ENCODE measurements at regions not wholly inside any gene's neighbourhood (a gene's known extent, or its start where the extent isn't known, plus 50 kb on each side); places are given as distances from the start of the nearest gene placed in this dataset.
"Not testable (repeated sequence)": the region's sequence is repeated elsewhere in the genome, so short reads cannot be mapped to it uniquely, and the experiment has no call there.

DNA sequence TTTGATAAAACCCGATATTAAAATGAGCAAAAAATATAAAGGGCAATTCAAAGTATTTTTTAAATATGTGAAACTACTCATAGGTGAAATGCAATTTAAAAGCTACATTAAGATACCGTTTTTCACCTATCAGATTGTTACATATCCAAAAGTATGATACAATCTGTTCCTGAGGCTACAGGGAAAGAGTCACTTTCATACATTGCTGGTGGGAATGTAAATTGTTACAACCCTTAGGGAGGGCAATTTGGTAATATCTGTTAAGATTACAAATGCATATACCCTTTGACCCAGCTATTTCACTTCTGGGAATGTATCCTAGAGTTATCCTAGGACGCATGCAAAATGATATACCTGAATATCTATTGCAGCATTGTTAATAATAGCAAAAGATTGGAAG, 132.1 kb downstream of the BLID start:
- ChIA-PET POLR2A (interaction anchor here (0.6 to 0.8 kb wide), 2 partner anchors 40 to 1539 kb away, joined by 3 read pairs; no protein-coding TSS in a partner anchor), CTCF (ENCODE audit: unreplicated experiment) (no interaction called here)
- H3K27ac ChIP-seq (ENCODE audit: low read depth, low read length, poor library complexity, severe bottlenecking) = no peak overlapping the region
- no peaks in the 10 kb centered on the region for H3K79me2 ChIP-seq (ENCODE audit: insufficient read depth, low read depth, low read length)
- H3K4me1 ChIP-seq (ENCODE audit: insufficient read depth, low read length, poor library complexity, severe bottlenecking) = no peaks in the 10 kb centered on the region
- no peak overlapping the region for H3K4me2 ChIP-seq (ENCODE audit: low read length)
- BruUV-seq (replicated peaks) = no TSS peak
- H3K9me3 ChIP-seq (ENCODE audit: low read length) = no peaks in the 10 kb centered on the region
- no peaks in the 10 kb centered on the region for H3K9me2 ChIP-seq (ENCODE audit: insufficient read depth, low read length)
- H2AFZ ChIP-seq (ENCODE audit: low read length) = no peak overlapping the region
- H3K36me3 ChIP-seq (ENCODE audit: insufficient read depth, low read length) = no peaks in the 10 kb centered on the region
- no peak for DNase-seq (ENCODE audit: low spot score)
- H3K4me3 ChIP-seq (ENCODE audit: low read depth, low read length, poor library complexity, severe bottlenecking) = no peak overlapping the region
- intact Hi-C loops (cut with micrococcal nuclease; ENCODE audit: unreplicated experiment) = no loop called here
- TF ChIP-seq, protein P1, sequence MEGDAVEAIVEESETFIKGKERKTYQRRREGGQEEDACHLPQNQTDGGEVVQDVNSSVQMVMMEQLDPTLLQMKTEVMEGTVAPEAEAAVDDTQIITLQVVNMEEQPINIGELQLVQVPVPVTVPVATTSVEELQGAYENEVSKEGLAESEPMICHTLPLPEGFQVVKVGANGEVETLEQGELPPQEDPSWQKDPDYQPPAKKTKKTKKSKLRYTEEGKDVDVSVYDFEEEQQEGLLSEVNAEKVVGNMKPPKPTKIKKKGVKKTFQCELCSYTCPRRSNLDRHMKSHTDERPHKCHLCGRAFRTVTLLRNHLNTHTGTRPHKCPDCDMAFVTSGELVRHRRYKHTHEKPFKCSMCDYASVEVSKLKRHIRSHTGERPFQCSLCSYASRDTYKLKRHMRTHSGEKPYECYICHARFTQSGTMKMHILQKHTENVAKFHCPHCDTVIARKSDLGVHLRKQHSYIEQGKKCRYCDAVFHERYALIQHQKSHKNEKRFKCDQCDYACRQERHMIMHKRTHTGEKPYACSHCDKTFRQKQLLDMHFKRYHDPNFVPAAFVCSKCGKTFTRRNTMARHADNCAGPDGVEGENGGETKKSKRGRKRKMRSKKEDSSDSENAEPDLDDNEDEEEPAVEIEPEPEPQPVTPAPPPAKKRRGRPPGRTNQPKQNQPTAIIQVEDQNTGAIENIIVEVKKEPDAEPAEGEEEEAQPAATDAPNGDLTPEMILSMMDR (conservative IDR thresholded peaks at IDR 0.05; ENCODE audit: low read length) = no peak
- no peak for TF ChIP-seq EZH2phosphoT487 (IDR thresholded peaks at IDR 0.05; ENCODE audit: borderline replicate concordance, low read depth, low read length)
- no peaks in the 10 kb centered on the region for H4K20me1 ChIP-seq (ENCODE audit: insufficient read depth, low read length)

DNA sequence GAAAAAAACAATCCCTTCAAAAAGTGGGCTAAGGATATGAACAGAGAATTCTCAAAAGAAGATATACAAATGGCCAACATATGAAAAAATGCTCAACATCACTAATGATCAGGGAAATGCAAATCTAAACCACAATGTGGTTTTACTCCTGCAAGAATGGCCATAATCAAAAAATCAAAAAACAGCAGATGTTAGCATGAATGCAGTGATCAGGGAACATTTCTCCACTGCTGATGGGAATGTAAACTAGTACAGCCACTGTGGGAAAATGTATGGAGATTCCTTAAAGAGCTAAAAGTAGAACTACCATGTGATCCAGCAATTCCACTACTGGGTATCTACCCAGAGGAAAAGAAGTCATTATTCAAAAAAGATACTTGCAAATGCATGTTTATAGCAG, 138.1 kb downstream of the BLID start:
- DNase-seq (ENCODE audit: low spot score); H3K9me2 ChIP-seq (ENCODE audit: insufficient read depth, low read length); H3K79me2 ChIP-seq (ENCODE audit: insufficient read depth, low read depth, low read length); H3K4me2 ChIP-seq (ENCODE audit: low read length); H3K9me3 ChIP-seq (ENCODE audit: low read length); H3K4me1 ChIP-seq (ENCODE audit: insufficient read depth, low read length, poor library complexity, severe bottlenecking); H2AFZ ChIP-seq (ENCODE audit: low read length); H3K4me3 ChIP-seq (ENCODE audit: low read depth, low read length, poor library complexity, severe bottlenecking); H4K20me1 ChIP-seq (ENCODE audit: insufficient read depth, low read length); BruUV-seq (replicated peaks); H3K27ac ChIP-seq (ENCODE audit: low read depth, low read length, poor library complexity, severe bottlenecking); intact Hi-C loops (cut with micrococcal nuclease; ENCODE audit: unreplicated experiment); H3K36me3 ChIP-seq (ENCODE audit: insufficient read depth, low read length): not testable (repeated sequence)
- POLR2A ChIA-PET = interaction anchor here (0.5 kb wide), 2 partner anchors 8 to 12 kb away, joined by 5 read pairs; no protein-coding TSS in a partner anchor
- CTCF ChIA-PET (ENCODE audit: unreplicated experiment) = interaction anchor here (0.6 kb wide), 1 partner anchor 22 kb away, joined by 3 read pairs; no protein-coding TSS in a partner anchor

DNA sequence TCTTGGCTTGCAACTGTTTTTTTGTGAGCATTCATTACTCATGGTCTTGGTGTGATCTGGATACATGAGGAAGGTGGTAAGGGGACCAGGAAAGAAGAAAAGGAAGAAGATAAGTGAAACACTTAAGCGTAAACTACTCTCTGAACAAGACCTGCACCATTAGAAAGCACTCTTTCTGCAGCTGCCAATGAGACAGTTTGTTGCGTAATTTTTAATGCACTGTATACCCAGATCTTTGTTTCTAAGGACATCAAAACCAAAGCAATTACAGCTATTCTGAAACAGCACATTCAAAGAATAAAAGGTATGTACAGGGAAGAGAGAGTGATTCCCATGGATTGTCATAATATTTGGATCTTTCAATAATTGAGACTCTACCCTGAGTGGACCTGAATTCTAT, 147.4 kb downstream of the BLID start:
- Histone ChIP-seq H3K4me1 (ENCODE audit: insufficient read depth, low read length, poor library complexity, severe bottlenecking) (no peaks in the 10 kb centered on the region), H3K36me3 (ENCODE audit: insufficient read depth, low read length) (no peaks in the 10 kb centered on the region), H4K20me1 (ENCODE audit: insufficient read depth, low read length) (no peaks in the 10 kb centered on the region), H3K9me3 (ENCODE audit: low read length) (no peaks in the 10 kb centered on the region), H3K4me2 (ENCODE audit: low read length) (no peak overlapping the region), H3K4me3 (ENCODE audit: low read depth, low read length, poor library complexity, severe bottlenecking) (no peak overlapping the region), H3K27ac (ENCODE audit: low read depth, low read length, poor library complexity, severe bottlenecking) (no peak overlapping the region), H2AFZ (ENCODE audit: low read length) (no peak overlapping the region), H3K9me2 (ENCODE audit: insufficient read depth, low read length) (no peaks in the 10 kb centered on the region), H3K79me2 (ENCODE audit: insufficient read depth, low read depth, low read length) (no peaks in the 10 kb centered on the region)
- ChIA-PET CTCF (ENCODE audit: unreplicated experiment) (no interaction called here), POLR2A (no interaction called here)
- TF ChIP-seq EZH2phosphoT487 (IDR thresholded peaks at IDR 0.05; ENCODE audit: borderline replicate concordance, low read depth, low read length) = no peak
- TF ChIP-seq, protein P1 (conservative IDR thresholded peaks at IDR 0.05; ENCODE audit: low read length) = no peak
- intact Hi-C loops (cut with micrococcal nuclease; ENCODE audit: unreplicated experiment) = no loop called here
- no peak for DNase-seq (ENCODE audit: low spot score)
- BruUV-seq (replicated peaks) = no TSS peak
